H9 (cell line): ENCODE measurements at regions not wholly inside any gene's neighbourhood (a gene's known extent, or its start where the extent isn't known, plus 50 kb on each side); places are given as distances from the start of the nearest gene placed in this dataset.
A peak's percentile ranks its signal among the peaks of the same experiment; 100 is the strongest.

Experiments
- DNase-seq: peaks from one replicate; pipeline ENCODE4 v3.0.0-alpha.2; 2017
- H2AFZ ChIP-seq: one replicate; pipeline ENCODE4 v1.6.1; 2013; ENCODE audit warnings: mild to moderate bottlenecking, low read length, control low read depth, moderate library complexity
- H2AK5ac ChIP-seq: 2 replicates; pipeline ENCODE4 v1.6.1; 2013; ENCODE audit warnings: low read length, control low read depth, mixed read lengths; ENCODE audit not compliant: insufficient read length
- H2BK120ac ChIP-seq: one replicate; pipeline ENCODE4 v1.6.1; 2013; ENCODE audit warnings: low read depth, mild to moderate bottlenecking, low read length, control low read depth, inconsistent platforms; ENCODE audit not compliant: poor library complexity, severe bottlenecking
- H2BK12ac ChIP-seq: 2 replicates; pipeline ENCODE4 v1.6.1; 2013; ENCODE audit warnings: low read length, control low read depth, mixed read lengths, low read depth; ENCODE audit not compliant: insufficient read length
- H2BK15ac ChIP-seq: 2 replicates; pipeline ENCODE4 v1.6.1; 2013; ENCODE audit warnings: low read depth, low read length, control low read depth
- H2BK20ac ChIP-seq: one replicate; pipeline ENCODE4 v1.6.1; 2013; ENCODE audit warnings: low read depth, mild to moderate bottlenecking, low read length, control low read depth, inconsistent platforms; ENCODE audit not compliant: poor library complexity, severe bottlenecking
- H2BK5ac ChIP-seq: 2 replicates; pipeline ENCODE4 v1.6.1; 2013; ENCODE audit warnings: low read length, control low read depth, mixed read lengths; ENCODE audit not compliant: insufficient read length
- H3K14ac ChIP-seq: 2 replicates; pipeline ENCODE4 v1.6.1; 2013; ENCODE audit warnings: low read length, control low read depth; ENCODE audit not compliant: insufficient read depth
- H3K18ac ChIP-seq: 2 replicates; pipeline ENCODE4 v1.6.1; 2013; ENCODE audit warnings: low read depth, mild to moderate bottlenecking, mixed read lengths, low read length, control low read depth; ENCODE audit not compliant: insufficient read length
- H3K23ac ChIP-seq: 2 replicates; pipeline ENCODE4 v1.6.1; 2013; ENCODE audit warnings: low read length, control low read depth, mixed read lengths, low read depth; ENCODE audit not compliant: insufficient read length
- H3K23me2 ChIP-seq: 2 replicates; pipeline ENCODE4 v1.6.1; 2013; ENCODE audit warnings: low read depth, mild to moderate bottlenecking, mixed read lengths, low read length, control low read depth; ENCODE audit not compliant: insufficient read length, poor library complexity, severe bottlenecking
- H3K27ac ChIP-seq: 2 replicates; pipeline ENCODE4 v1.5.1; 2013; ENCODE audit warnings: low read length, control low read depth, mixed read lengths, low read depth; ENCODE audit not compliant: insufficient read length
- H3K27me3 ChIP-seq: 2 replicates; pipeline ENCODE4 v1.6.1; 2013; ENCODE audit warnings: low read length, control low read depth, inconsistent platforms; ENCODE audit not compliant: insufficient read depth
- H3K4ac ChIP-seq: 2 replicates; pipeline ENCODE4 v1.6.1; 2013; ENCODE audit warnings: low read depth, mild to moderate bottlenecking, control low read depth, inconsistent platforms, low read length, moderate library complexity
- H3K4me1 ChIP-seq: 2 replicates; pipeline ENCODE4 v1.6.1; 2013; ENCODE audit warnings: low read length, control low read depth, inconsistent platforms; ENCODE audit not compliant: insufficient read depth
- H3K4me2 ChIP-seq: 2 replicates; pipeline ENCODE4 v1.6.1; 2013; ENCODE audit warnings: low read length, control low read depth, mixed read lengths; ENCODE audit not compliant: insufficient read length, insufficient read depth
- H3K56ac ChIP-seq: 2 replicates; pipeline ENCODE4 v1.6.1; 2013; ENCODE audit warnings: low read depth, mild to moderate bottlenecking, mixed read lengths, low read length, control low read depth; ENCODE audit not compliant: insufficient read length
- H3K79me1 ChIP-seq: 2 replicates; pipeline ENCODE4 v1.6.1; 2013; ENCODE audit warnings: low read depth, mild to moderate bottlenecking, moderate library complexity, low read length, control low read depth, inconsistent platforms; ENCODE audit not compliant: insufficient read depth, poor library complexity, severe bottlenecking
- H3K79me2 ChIP-seq: 2 replicates; pipeline ENCODE4 v1.6.1; 2013; ENCODE audit warnings: low read length, control low read depth, inconsistent platforms; ENCODE audit not compliant: insufficient read depth
- H3K9ac ChIP-seq: 2 replicates; pipeline ENCODE4 v1.6.1; 2013; ENCODE audit warnings: low read length, control low read depth, mixed read lengths; ENCODE audit not compliant: insufficient read length; ENCODE audit errors: extremely low read depth
- H3K9me3 ChIP-seq: one replicate; pipeline ENCODE4 v1.6.1; 2013; ENCODE audit warnings: low read depth, low read length, inconsistent platforms; ENCODE audit not compliant: control insufficient read depth
- H3T11ph ChIP-seq: one replicate; pipeline ENCODE4 v1.6.1; 2013; ENCODE audit warnings: mild to moderate bottlenecking, low read length, control low read depth, inconsistent platforms
- H4K20me1 ChIP-seq: one replicate; pipeline ENCODE4 v1.6.1; 2013; ENCODE audit not compliant: control insufficient read depth, insufficient read length, insufficient read depth
- H4K5ac ChIP-seq: 2 replicates; pipeline ENCODE4 v1.6.1; 2013; ENCODE audit warnings: low read depth, mild to moderate bottlenecking, mixed read lengths, low read length, control low read depth; ENCODE audit not compliant: insufficient read length
- H4K8ac ChIP-seq: replicated peaks from 2 replicates; pipeline ENCODE4 v1.6.1; 2013; ENCODE audit warnings: low read length, control low read depth, mixed read lengths, low read depth; ENCODE audit not compliant: insufficient read length
- H4K91ac ChIP-seq: 2 replicates; pipeline ENCODE4 v1.6.1; 2013; ENCODE audit warnings: low read depth, mild to moderate bottlenecking, moderate library complexity, mixed read lengths, low read length, control low read depth; ENCODE audit not compliant: insufficient read length
- H3K27ac Mint-ChIP-seq, 3 experiments: 2 replicates in 2 of 3; 3 replicates in 1 of 3; pipeline ENCODE4 v1.8.0; 2020 to 2021; ENCODE audit warnings: mixed read lengths in 3 of 3, mild to moderate bottlenecking in 1 of 3, moderate library complexity in 1 of 3
- H3K27me3 Mint-ChIP-seq: 2 replicates; pipeline ENCODE4 v1.8.0; 2021; ENCODE audit warnings: low read depth, mild to moderate bottlenecking, moderate library complexity, mixed read lengths
- H3K36me3 Mint-ChIP-seq, 3 experiments: 2 replicates in 2 of 3; 3 replicates in 1 of 3; pipeline ENCODE4 v1.8.0; 2020 to 2021; ENCODE audit warnings: low read depth in 3 of 3, mixed read lengths in 3 of 3; ENCODE audit not compliant: insufficient read depth in 1 of 3
- H3K4me1 Mint-ChIP-seq, 2 experiments: 2 replicates each; pipeline ENCODE4 v1.8.0; 2020; ENCODE audit warnings: mixed read lengths in 2 of 2
- H3K4me3 Mint-ChIP-seq, 2 experiments: 2 replicates in 1 of 2; 3 replicates in 1 of 2; pipeline ENCODE4 v1.8.0; 2020 to 2021; ENCODE audit warnings: mild to moderate bottlenecking in 2 of 2, mixed read lengths in 2 of 2, moderate library complexity in 1 of 2
- H3K9me3 Mint-ChIP-seq, 2 experiments: 2 replicates in 1 of 2; 3 replicates in 1 of 2; pipeline ENCODE4 v1.8.0; 2020; ENCODE audit warnings: mild to moderate bottlenecking in 2 of 2, mixed read lengths in 2 of 2, moderate library complexity in 1 of 2
- CTCF ChIP-seq: fragments of 200-600 bp; sonication (generic); conservative IDR thresholded peaks from 3 replicates; pipeline ENCODE4 v1.8.0; 2021; ENCODE audit warnings: antibody characterized with exemption, mild to moderate bottlenecking

- Mint-ChIP-seq H3K27ac (peak overlapping the region in 1 of 3 experiments; percentile 43; a peak in 1 of 7 replicates), H3K4me1 (peaks cover 49 to 54% of the 10 kb centered on the region in 2 experiments)
Observed at GRCh38 chr2:63784461-63784860, 57.2 kb upstream of the UGP2 start.

More at GRCh38 chr2:63784461-63784860, 57.2 kb upstream of the UGP2 start:
- Histone ChIP-seq H3K4me1 (peaks cover 13% of the 10 kb centered on the region; the same call in 1 of the 2 replicates), H2BK5ac (no peak overlapping the region), H3K56ac (no peak overlapping the region), H3K23me2 (no peaks in the 10 kb centered on the region), H4K91ac (no peak overlapping the region), H2AFZ (no peak overlapping the region), H3T11ph (no peak overlapping the region), H3K79me2 (no peaks in the 10 kb centered on the region; the same call in 1 of the 2 replicates), H2AK5ac (no peak overlapping the region), H4K8ac (no peak overlapping the region), H4K20me1 (no peaks in the 10 kb centered on the region), H3K9ac (no peak overlapping the region), H3K79me1 (no peaks in the 10 kb centered on the region), H3K27ac (no peak overlapping the region), H2BK20ac (no peak overlapping the region), H3K18ac (no peak overlapping the region), H4K5ac (no peak overlapping the region), H2BK12ac (no peak overlapping the region), H3K9me3 (no peaks in the 10 kb centered on the region), H3K4me2 (no peak overlapping the region), H2BK120ac (no peak overlapping the region), H3K27me3 (no peaks in the 10 kb centered on the region), H2BK15ac (no peak overlapping the region), H3K4ac (no peak overlapping the region), H3K23ac (no peak overlapping the region), H3K14ac (no peak overlapping the region)
- no peak for TF ChIP-seq CTCF
- H3K9me3 Mint-ChIP-seq = no peaks in the 10 kb centered on the region; a peak in 1 of 5 replicates
- H3K36me3 Mint-ChIP-seq = no peaks in the 10 kb centered on the region
- no peak for DNase-seq
- no peaks in the 10 kb centered on the region; the same call in 1 of the 2 replicates for H3K27me3 Mint-ChIP-seq
- no peak overlapping the region for H3K4me3 Mint-ChIP-seq
